SK-N-MC (cell line): ENCODE measurements at regions not wholly inside any gene's neighbourhood (a gene's known extent, or its start where the extent isn't known, plus 50 kb on each side); places are given as distances from the start of the nearest gene placed in this dataset.

Experiments
- DNase-seq: peaks from one replicate; pipeline ENCODE4 v3.0.0-alpha.2; 2011; ENCODE audit warnings: low read depth, low spot score
- H3K27ac ChIP-seq: fragments of 200-600 bp; sonication (generic); 2 replicates; pipeline ENCODE4 v1.5.1; 2016; ENCODE audit warnings: mixed run types
- H3K36me3 ChIP-seq: fragments of 200-600 bp; sonication (generic); 2 replicates; pipeline ENCODE4 v1.6.1; 2017; ENCODE audit warnings: antibody characterized with exemption, low read length, mixed read lengths; ENCODE audit not compliant: insufficient read depth
- H3K4me3 ChIP-seq: fragments of 200-600 bp; sonication (generic); 2 replicates; pipeline ENCODE4 v1.5.1; 2016
- H3K9ac ChIP-seq: fragments of 200-600 bp; sonication (generic); 2 replicates; pipeline ENCODE4 v1.8.0; 2017; ENCODE audit warnings: mixed run types, mixed read lengths; ENCODE audit not compliant: insufficient read length
- H3K9me3 ChIP-seq: fragments of 200-600 bp; sonication (generic); 2 replicates; pipeline ENCODE4 v1.6.1; 2017; ENCODE audit warnings: low read depth, mild to moderate bottlenecking, antibody characterized with exemption, low read length, moderate library complexity, mixed read lengths
- EZH2 ChIP-seq: fragments of 200-600 bp; sonication (generic); IDR thresholded peaks from one replicate; pipeline ENCODE4 v1.6.1; 2017; ENCODE audit warnings: antibody characterized with exemption
- FOXP2 ChIP-seq: optimal IDR thresholded peaks from 2 replicates; pipeline ENCODE3; 2011; ENCODE audit warnings: mild to moderate bottlenecking, moderate library complexity; ENCODE audit not compliant: insufficient read depth; ENCODE audit errors: extremely low read length, control extremely low read depth
- POLR2AphosphoS5 ChIP-seq: IDR thresholded peaks from 2 replicates; pipeline ENCODE4 v1.6.1; 2012; ENCODE audit warnings: mild to moderate bottlenecking, low read depth, low read length, borderline replicate concordance

GRCh38 chr18:73708591-73708990, 439.0 kb downstream of the FBXO15 start:
- no peak for DNase-seq
- Histone ChIP-seq H3K27ac (no peak overlapping the region), H3K9ac (no peak overlapping the region), H3K4me3 (no peak overlapping the region), H3K36me3 (no peaks in the 10 kb centered on the region), H3K9me3 (no peaks in the 10 kb centered on the region)
- TF ChIP-seq EZH2 (no peak), FOXP2 (no peak)

- TF ChIP-seq EZH2 (no peak), FOXP2 (no peak), POLR2AphosphoS5 (no peak)
These were observed 440.6 kb downstream of the FBXO15 start for GRCh38 chr18:73707035-73707434.

GRCh38 chr18:73697353-73697752, 450.3 kb downstream of the FBXO15 start:
- Histone ChIP-seq H3K27ac (no peak overlapping the region), H3K9me3 (no peaks in the 10 kb centered on the region), H3K36me3 (no peaks in the 10 kb centered on the region), H3K9ac (no peak overlapping the region), H3K4me3 (no peak overlapping the region)
- DNase-seq: no peak
- TF ChIP-seq FOXP2 (no peak), EZH2 (no peak), POLR2AphosphoS5 (no peak)

More at GRCh38 chr18:73707035-73707434, 440.6 kb downstream of the FBXO15 start:
- no peaks in the 10 kb centered on the region for H3K9me3 ChIP-seq
- no peak for DNase-seq
- no peak overlapping the region for H3K27ac ChIP-seq
- no peak overlapping the region for H3K9ac ChIP-seq
- H3K4me3 ChIP-seq: no peak overlapping the region
- H3K36me3 ChIP-seq: no peaks in the 10 kb centered on the region

- H3K9me3 ChIP-seq: no peaks in the 10 kb centered on the region
- no peak overlapping the region for H3K4me3 ChIP-seq
- no peak for DNase-seq
- H3K36me3 ChIP-seq: no peaks in the 10 kb centered on the region
- H3K27ac ChIP-seq: no peak overlapping the region
- TF ChIP-seq POLR2AphosphoS5 (no peak), EZH2 (no peak), FOXP2 (no peak)
- no peak overlapping the region for H3K9ac ChIP-seq
These were observed 450.9 kb downstream of the FBXO15 start for GRCh38 chr18:73696698-73697097.

- H3K9ac ChIP-seq: no peak overlapping the region
- H3K36me3 ChIP-seq: no peaks in the 10 kb centered on the region
- H3K4me3 ChIP-seq: no peak overlapping the region
- H3K27ac ChIP-seq: no peak overlapping the region
- TF ChIP-seq FOXP2 (no peak), EZH2 (no peak)
- no peaks in the 10 kb centered on the region for H3K9me3 ChIP-seq
- no peak for DNase-seq
These were observed 451.5 kb downstream of the FBXO15 start for GRCh38 chr18:73696171-73696570.

GRCh38 chr18:73693091-73693490, 454.5 kb downstream of the FBXO15 start:
- H3K36me3 ChIP-seq: no peaks in the 10 kb centered on the region
- H3K9me3 ChIP-seq: no peaks in the 10 kb centered on the region
- no peak overlapping the region for H3K27ac ChIP-seq
- H3K9ac ChIP-seq: no peak overlapping the region
- TF ChIP-seq POLR2AphosphoS5: no peak
- no peak for TF ChIP-seq EZH2
- no peak for TF ChIP-seq FOXP2
- DNase-seq: no peak
- no peak overlapping the region for H3K4me3 ChIP-seq

- H3K9ac ChIP-seq: no peak overlapping the region
- DNase-seq: no peak
- no peak overlapping the region for H3K27ac ChIP-seq
- H3K36me3 ChIP-seq: no peaks in the 10 kb centered on the region
- H3K4me3 ChIP-seq: no peak overlapping the region
- TF ChIP-seq POLR2AphosphoS5 (no peak), EZH2 (no peak), FOXP2 (no peak)
- no peaks in the 10 kb centered on the region for H3K9me3 ChIP-seq
These were observed 456.0 kb downstream of the FBXO15 start for GRCh38 chr18:73691624-73692023.

GRCh38 chr18:73691118-73691517, 456.5 kb downstream of the FBXO15 start:
- no peak overlapping the region for H3K4me3 ChIP-seq

GRCh38 chr18:73690222-73690621, 457.4 kb downstream of the FBXO15 start:
- H3K9ac ChIP-seq: no peak overlapping the region

More at GRCh38 chr18:73691118-73691517, 456.5 kb downstream of the FBXO15 start:
- Histone ChIP-seq H3K9ac (no peak overlapping the region), H3K27ac (no peak overlapping the region), H3K36me3 (no peaks in the 10 kb centered on the region), H3K9me3 (no peaks in the 10 kb centered on the region)
- TF ChIP-seq FOXP2 (no peak), EZH2 (no peak), POLR2AphosphoS5 (no peak)
- DNase-seq: no peak

More at GRCh38 chr18:73690222-73690621, 457.4 kb downstream of the FBXO15 start:
- DNase-seq: no peak
- no peak overlapping the region for H3K4me3 ChIP-seq
- H3K27ac ChIP-seq: no peak overlapping the region
- no peaks in the 10 kb centered on the region for H3K36me3 ChIP-seq
- no peaks in the 10 kb centered on the region for H3K9me3 ChIP-seq
- TF ChIP-seq FOXP2 (no peak), POLR2AphosphoS5 (no peak), EZH2 (no peak)
